AG04449 (cell line): ENCODE measurements at regions not wholly inside any gene's neighbourhood (a gene's known extent, or its start where the extent isn't known, plus 50 kb on each side); places are given as distances from the start of the nearest gene placed in this dataset.

Experiments
- CTCF ChIA-PET: fragments of 350-600 bp; formaldehyde crosslinking; extraction: SDS; loops from one replicate; lab custom pipeline; 2021; ENCODE audit warnings: antibody characterized with exemption; lab: Yijun Ruan, JAX
- POLR2A ChIA-PET: fragments of 400-600, 350-600 bp; formaldehyde crosslinking; extraction: SDS; loops from one replicate; lab custom pipeline; 2020; ENCODE audit warnings: antibody characterized with exemption, inconsistent platforms; lab: Yijun Ruan, JAX
- DNase-seq: peaks from one replicate; pipeline ENCODE4 v3.0.0-alpha.2; 2010; ENCODE audit warnings: low read depth, low spot score
- H3K4me3 ChIP-seq: 2 replicates; pipeline ENCODE4 v1.5.1; 2011; ENCODE audit warnings: low read depth, mild to moderate bottlenecking, control low read depth, low read length
- CTCF ChIP-seq: IDR thresholded peaks from one replicate; pipeline ENCODE4 v1.5.1; 2011; ENCODE audit warnings: mild to moderate bottlenecking, moderate library complexity, low read length, control low read depth, inconsistent platforms; ENCODE audit not compliant: insufficient read depth; ENCODE audit errors: missing control alignments

DNA sequence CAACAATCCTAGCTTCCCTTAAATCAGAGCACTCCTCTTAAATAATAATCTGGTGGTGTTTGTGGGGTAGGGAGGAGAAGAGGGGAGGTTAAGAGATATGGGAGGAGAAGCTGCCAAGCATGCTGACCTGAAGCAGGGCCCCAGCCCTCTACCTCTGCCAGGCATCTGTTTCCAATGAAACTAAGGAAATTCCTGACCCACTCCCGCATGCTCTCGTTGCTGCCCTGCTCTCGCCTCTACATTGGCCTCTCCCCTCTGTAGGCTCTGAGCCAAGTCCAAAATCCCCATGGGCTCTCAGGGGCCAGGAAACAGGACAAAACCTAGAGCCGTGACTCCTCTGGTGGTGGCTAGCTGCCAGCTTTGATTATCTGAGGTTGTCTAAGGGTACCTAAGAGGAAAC, 559.5 kb upstream of the CDH11 start:
- TF ChIP-seq CTCF: no peak
- ChIA-PET POLR2A (no interaction called here), CTCF (no interaction called here)
- no peak overlapping the region for H3K4me3 ChIP-seq
- DNase-seq: no peak

- H3K4me3 ChIP-seq: no peak overlapping the region
- CTCF ChIA-PET: interaction anchor here (1.5 kb wide), 1 partner anchor 13 kb away, joined by 3 read pairs; no protein-coding TSS in a partner anchor
- no peak for DNase-seq
- no peak for TF ChIP-seq CTCF
- POLR2A ChIA-PET: no interaction called here
Measured at GRCh38 chr16:65679785-65680184, 557.9 kb upstream of the CDH11 start.

DNA sequence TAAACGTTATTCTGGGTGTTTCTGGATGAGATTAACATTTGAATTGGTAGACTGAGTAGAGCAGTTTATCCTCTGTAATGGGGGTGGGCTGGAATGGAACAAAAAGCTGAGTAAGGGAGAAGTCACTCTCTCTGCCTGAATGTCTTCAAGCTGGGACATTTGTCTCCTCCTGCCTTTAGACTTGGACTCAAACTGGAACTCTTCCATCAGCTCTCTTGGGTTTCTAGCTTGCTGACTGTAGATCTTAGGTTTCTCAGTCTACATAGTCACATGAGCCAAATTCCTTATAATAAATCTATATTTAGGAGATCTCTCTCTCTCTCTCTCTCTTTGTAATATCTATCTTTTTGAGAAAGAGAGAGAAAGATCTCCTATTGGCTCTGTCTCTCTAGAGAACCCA, 553.3 kb upstream of the CDH11 start:
- no peak overlapping the region for H3K4me3 ChIP-seq
- DNase-seq: no peak
- CTCF ChIA-PET: interaction anchor here (1.1 kb wide), 1 partner anchor 9 kb away, joined by 4 read pairs; no protein-coding TSS in a partner anchor
- no peak for TF ChIP-seq CTCF
- POLR2A ChIA-PET: interaction anchor here (0.7 kb wide), 1 partner anchor 12 kb away, joined by 3 read pairs; no protein-coding TSS in a partner anchor

GRCh38 chr16:65672960-65673359, 551.1 kb upstream of the CDH11 start:
- ChIA-PET POLR2A (no interaction called here), CTCF (no interaction called here)
- no peak for DNase-seq
- H3K4me3 ChIP-seq: no peak overlapping the region
- TF ChIP-seq CTCF: no peak

GRCh38 chr16:65671071-65671470, 549.2 kb upstream of the CDH11 start:
- ChIA-PET CTCF (no interaction called here), POLR2A (no interaction called here)
- no peak for TF ChIP-seq CTCF
- no peak for DNase-seq
- H3K4me3 ChIP-seq: no peak overlapping the region

GRCh38 chr16:65668064-65668595, 546.3 kb upstream of the CDH11 start:
- DNase-seq: no peak
- ChIA-PET POLR2A (no interaction called here), CTCF (no interaction called here)
- H3K4me3 ChIP-seq: no peak overlapping the region
- TF ChIP-seq CTCF: no peak
